Sigmoid colon (tissue), 4 donors: ENCODE measurements at regions not wholly inside any gene's neighbourhood (a gene's known extent, or its start where the extent isn't known, plus 50 kb on each side); places are given as distances from the start of the nearest gene placed in this dataset.

Source experiments
- EP300 ChIP-seq, 4 donors: sonication (generic); formaldehyde crosslinking; IDR thresholded peaks; one replicate each; pipeline ENCODE4 v1.6.1; 2017; ENCODE audit warnings: antibody characterized with exemption in 4 of 4
- POLR2A ChIP-seq, 2 donors: fragments of 450-650 bp; IDR thresholded peaks; one replicate each; pipeline ENCODE4 v1.6.1; 2016; ENCODE audit warnings: antibody characterized with exemption in 2 of 2, mild to moderate bottlenecking in 2 of 2, moderate library complexity in 2 of 2

GRCh38 chr2:118351796-118352195 is 263.5 kb downstream of the INSIG2 start:
- TF ChIP-seq EP300 (IDR thresholded peaks at IDR 0.05) (no peak), POLR2A (IDR thresholded peaks at IDR 0.05) (no peak)
